Mucosa of gallbladder (tissue), 1 donor: ENCODE measurements at regions not wholly inside any gene's neighbourhood (a gene's known extent, or its start where the extent isn't known, plus 50 kb on each side); places are given as distances from the start of the nearest gene placed in this dataset.

ENCODE experiments used
- DNase-seq: peaks from one replicate; pipeline ENCODE4 v3.0.0-alpha.2; 2020; ENCODE audit warnings: low spot score
- donor health status: DM: no; HTN: no; CAD: no.

DNA sequence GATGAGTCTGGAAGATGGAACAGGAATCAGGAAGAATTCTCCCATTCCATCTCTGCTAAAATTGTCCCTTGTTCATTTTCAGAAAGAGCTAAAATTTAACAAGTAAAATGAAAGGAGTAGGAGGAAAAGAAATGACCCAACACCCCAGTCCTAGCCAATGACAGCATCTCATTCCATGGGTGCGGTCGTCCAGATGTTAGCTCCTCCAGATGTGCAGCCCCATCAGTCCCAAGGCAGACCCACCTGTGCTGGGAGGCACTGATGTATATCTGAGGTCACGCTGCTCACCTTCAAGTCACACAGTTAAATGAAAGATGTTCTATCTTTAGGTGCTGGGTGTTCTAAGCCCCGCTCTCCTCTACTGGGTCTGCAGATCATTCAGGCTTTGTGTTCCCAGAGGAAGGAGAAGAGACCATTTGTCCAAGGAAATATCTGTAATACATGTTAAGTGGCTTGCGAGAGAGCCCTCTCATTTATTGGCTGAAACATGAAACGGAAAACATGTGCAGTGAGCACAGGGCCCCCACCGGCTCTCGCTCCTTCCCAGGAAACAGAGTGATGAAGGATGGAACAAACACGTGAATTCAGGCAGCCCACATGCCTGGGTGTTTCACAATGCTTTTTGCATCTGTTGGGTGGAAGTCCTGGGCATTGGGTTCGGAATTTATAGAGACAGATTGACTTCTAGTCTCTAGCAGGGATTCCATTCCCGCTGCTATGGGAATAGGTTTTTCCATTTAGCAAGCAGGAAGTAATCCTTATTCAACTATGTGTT is 294.6 kb downstream of the NUAK1 start:
- DNase-seq, result no peak

DNA sequence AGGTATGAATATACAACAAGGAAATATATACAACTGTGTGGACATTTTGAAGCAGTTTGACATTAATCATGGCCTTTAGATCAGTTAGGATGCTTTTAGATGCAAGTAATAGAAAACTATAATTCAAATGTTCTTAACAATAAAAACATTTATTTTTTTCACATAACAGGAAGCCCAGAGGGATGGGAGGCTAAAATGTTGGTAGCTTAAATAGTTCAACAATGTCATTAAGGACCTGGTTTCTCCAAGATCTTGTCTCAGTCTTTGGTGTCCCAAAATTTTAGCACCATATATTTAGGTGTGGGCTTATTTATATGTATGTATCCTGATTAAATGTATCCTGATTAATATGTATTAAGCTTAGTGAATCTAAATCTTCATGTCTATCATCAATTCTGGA is 292.4 kb downstream of the NUAK1 start:
- no peak for DNase-seq

DNA sequence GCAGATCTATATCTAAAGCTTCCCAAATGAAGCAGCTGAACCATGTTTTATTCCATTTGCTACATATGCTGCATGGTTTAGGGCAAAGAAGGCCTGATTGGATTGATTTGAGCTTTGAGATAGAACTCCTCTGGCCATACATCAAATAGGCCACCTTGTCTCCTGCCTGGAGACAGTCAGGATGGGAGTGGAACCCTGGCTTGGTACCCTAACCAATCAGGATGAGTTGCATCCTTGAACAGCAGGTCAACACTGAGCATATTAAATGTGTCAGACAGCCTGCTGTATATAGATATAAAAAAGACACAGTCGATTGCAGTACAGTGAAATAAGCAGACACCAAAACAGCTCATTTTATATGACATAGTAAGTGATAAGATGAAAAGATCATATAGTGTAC is 291.7 kb downstream of the NUAK1 start:
- DNase-seq, result no peak

DNA sequence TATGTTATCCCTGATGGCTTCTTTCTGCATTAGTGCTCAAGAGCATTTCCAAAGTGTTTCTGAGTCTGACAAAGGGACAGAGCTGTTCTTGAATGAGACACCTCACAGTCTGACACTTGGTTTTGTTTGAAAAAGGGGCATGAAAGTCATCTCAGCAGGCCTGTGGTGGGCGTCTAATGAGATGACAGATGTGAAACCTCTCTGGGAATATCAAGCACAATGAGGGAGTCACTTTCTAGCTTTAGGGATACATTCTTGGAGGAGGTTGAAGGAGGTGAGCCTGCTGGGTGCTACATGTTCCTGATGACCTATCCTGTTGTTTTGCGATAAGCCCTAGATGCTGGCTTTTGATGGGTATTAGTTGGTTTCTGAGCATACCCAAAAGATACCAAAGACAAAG is 290.5 kb downstream of the NUAK1 start:
- no peak for DNase-seq

DNA sequence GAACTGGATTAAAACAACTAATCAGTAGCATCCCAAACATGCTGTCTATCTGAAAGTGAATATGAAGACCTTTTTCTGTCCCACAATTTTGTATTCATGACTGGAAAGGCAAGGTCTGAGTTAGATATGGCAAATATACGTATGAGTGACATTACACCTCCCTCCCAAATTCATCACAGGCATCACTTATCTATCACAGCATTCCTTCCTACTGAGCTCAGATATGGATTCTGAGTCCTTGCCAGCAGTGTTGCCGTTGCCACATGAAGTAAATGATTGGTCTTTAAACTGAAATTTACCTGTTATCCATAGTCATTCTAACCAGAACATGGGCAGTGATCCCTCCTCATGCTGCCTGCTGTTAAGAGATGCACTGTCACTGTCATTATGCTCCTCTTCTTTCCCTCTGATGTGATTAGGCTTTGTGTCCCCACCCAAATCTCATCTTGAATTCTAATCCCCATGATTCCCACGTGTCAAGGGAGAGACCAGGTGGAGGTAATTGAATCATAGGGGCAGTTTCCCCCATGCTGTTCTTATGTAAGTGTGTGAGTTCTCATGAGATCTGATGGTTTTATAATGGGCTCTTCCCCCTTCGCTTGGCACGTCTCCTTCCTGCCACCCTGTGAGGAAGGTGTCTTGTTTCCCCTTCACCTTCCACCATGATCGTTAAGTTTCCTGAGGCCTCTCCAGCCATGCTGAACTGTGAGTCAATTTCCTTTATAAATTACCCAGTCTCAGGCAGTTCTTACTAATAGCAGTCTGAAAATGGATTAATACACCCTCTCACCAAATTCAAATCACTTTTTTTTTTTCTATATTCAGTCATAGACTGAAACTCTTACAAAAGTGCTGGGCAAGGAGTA is 288.4 kb downstream of the NUAK1 start:
- no peak for DNase-seq

DNA sequence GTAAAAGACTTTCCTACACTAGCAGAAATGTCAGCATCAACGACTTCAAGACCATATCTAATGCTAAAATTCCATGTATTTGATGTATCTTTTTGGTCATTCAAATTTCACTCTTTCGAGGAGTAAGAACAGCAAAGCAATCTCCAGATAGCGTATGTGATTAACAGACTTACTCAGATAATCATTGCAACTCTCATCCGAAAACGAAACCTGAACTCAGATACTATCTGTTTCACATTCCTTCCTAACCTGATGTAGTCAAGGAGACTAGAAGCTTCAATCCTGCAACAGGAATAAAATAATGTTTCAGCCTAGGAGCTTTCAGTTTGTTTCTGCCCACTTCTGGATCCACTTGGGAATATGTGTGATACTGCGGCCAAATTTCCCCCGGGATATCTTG is 286.3 kb downstream of the NUAK1 start:
- no peak for DNase-seq

DNA sequence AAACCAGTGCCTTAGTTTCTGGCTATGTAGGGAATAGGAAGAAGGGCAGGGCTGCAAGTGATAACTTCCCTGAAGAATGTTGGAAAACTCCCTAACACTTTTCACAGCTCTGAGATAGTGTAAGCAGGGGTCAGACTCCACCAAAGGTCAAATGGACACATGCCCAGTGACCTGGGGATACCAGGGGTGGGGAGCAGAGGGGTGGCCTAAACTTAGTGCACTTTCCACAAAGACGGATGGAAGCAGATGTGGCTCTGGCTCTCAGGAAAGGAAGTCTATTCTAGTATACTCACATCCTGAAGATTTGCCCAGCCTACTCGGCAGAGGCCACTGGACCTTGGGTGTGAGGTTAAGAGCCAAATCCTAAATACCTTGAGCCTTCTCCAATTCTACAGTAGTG is 285.8 kb downstream of the NUAK1 start:
- no peak for DNase-seq

DNA sequence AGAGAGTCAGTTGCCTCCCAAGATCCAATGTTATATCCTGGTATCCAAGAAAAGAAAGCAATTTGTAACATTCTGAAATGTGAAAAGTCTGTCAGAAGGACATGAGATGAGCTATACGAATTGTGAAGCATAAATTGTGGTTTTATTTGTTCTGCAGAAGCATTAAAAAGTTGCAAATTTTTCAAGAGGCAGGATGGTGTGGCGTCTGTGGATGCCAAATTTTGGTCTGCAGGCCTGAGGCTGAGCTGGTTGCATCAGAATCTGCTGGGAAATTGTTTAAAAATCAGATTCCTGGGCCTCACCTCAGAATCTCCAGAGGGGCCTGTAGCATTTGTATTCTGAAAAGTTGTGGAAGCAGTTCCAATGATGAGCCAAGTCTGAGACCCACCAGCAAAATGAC is 284.7 kb downstream of the NUAK1 start:
- DNase-seq, result no peak

DNA sequence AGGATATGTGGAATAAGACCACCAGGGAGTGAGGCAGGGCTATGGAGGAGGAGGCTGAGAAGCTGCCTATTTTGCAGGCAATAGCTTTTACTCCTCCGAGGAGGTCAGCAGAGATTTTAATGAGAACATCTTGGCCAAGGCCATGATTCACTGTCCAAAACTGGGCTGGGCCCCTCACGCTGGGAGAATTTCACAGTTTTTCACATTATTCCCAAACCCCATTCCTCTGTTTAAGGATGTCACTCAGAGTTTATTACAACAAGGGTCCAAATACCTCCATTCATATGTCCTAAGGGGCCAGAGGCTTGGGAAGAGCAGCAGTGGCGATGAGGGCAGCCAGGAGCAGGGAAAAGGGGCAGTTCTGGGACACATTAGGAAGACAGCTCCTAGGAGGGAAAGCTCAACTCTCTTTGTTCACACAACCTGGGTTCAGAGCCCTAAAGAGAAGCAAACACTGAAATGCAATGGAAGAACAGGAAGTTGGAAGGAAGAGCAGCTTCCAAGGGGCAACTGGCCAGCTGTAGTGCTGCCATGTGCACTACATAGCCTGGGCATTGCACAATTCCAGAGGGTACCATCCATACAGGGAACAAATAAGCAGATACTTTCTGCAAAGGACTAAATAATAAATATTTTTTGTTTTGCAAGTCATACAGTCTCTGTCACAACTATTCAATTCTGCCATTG is 283.2 kb downstream of the NUAK1 start:
- no peak for DNase-seq

DNA sequence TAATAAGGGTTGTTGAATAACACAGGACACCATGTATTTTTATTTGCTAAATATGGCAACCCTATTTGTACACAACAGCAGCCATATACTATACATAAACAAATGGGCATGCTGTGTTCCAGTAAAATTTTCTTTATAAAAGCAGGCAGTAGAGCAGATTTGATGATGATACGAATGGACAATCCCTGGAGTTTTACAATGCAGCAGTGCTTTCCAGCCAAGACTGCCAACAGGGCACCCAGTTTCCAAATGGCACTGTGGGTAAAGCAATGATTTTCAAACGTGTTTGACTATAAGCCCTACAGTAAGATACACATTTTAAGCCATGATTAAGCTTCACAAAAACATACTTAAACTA is 282.7 kb downstream of the NUAK1 start:
- no peak for DNase-seq

DNA sequence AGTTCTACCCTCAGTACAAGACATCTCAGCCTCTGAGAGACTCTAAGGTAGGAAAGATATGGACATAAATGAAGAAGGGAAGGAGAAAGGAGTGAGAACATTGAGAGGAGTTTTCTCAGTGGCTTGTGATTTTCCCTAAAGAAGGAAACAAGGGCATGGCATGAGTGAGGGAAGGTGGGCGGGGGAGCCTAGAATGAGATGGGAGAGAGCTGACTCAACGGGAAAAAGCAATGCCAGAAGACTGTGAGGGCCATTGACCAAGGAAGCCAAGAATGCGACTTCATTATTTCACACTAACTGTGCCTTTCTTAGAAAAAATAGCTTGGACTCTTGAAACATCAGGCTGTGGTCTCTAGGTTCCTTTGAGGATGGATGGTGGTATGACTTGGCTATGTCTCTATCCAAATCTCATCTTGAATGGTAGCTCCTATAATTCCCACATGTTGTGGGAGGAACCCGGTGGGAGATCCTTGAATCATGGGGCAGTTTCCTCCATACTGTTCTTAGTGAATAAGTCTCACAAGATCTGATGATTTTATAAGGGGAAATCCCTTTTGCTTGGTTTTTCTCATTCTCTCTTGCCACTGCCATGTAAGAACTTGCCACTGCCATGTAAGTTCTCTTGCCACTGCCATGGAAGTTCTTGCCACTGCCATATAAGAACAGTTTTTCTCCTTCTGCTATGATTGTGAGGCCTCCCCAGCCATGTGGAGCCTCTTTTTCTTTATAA is 279.6 kb downstream of the NUAK1 start:
- no peak for DNase-seq

DNA sequence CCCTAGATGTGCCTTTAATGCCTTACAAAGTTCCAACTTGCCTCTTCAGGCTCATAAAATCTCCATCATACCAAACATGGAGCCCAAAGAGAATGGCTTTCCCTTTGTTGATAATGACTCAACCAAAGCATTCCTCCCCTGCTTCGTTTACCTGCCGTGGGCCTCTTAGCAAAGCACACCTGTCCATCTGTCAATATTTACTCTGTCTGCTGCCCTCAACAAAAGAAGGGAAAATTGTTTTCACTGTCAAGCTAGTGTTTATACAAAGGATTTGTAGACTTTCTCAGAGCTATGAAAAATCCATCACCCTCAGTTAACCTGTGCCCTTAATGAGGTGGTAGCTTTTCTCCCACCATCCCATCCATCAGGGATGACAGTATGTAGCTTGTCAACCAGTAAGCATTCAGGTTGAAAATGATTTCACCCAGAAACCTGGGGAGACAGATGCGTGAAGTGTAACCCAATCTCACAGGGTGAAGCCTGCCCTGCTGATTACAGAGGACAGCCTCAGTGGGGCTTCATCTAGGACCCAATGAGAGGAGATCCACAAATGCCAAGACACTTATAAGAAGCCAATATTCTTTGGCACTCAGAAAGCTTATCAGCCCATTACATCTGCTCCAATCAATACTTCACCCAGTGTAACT is 278.1 kb downstream of the NUAK1 start:
- DNase-seq, result no peak

DNA sequence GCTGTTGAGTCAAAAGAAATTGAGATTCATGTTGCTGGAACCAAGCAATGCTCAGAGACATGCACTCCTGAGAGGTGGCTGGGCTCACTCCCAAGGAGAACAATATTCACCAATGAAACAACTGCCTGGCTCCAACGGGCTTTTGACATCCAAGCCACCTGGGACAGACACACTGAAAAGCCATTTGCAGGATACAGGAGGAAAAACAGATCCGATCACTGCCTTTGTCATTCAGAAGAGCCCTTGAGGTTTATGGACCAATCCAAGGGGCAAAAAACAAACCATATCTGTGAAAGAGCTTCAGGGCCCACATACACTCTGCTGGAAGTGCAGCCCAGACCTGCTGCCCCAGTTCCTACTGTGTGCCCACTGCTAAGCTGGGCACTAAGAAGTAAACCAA is 277.5 kb downstream of the NUAK1 start:
- DNase-seq, result no peak

DNA sequence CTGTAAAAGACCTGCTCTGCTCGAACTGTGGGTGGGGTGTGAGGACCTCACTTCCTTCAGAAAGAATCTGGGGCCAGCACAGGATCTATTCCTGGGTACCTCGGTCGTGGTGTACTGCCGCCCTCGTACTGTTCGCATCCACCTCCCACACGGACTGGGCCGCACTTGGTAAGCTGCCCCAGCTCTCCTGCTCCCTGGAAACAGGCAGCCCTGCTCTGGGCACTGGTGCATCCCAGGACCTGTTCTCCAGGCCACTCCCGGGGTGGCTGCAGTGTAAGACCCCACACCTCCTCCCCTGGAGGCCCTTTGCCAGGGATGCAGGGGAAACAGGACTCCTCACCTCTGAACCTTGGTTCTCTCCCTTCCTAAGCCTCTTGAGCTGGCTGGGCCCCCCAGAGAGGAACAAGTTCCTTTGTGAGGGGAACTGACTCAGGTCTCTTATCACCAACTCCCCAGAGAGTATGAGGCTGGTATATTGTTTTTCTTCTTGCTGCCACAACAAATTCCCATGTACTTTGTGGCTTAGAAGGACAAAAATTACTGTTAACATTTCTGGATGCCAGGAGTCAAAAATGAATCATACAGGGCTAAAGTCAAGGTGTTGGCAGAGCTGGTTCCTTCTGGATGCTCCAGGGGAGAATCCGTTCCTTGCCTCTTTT is 276.5 kb downstream of the NUAK1 start:
- no peak for DNase-seq

DNA sequence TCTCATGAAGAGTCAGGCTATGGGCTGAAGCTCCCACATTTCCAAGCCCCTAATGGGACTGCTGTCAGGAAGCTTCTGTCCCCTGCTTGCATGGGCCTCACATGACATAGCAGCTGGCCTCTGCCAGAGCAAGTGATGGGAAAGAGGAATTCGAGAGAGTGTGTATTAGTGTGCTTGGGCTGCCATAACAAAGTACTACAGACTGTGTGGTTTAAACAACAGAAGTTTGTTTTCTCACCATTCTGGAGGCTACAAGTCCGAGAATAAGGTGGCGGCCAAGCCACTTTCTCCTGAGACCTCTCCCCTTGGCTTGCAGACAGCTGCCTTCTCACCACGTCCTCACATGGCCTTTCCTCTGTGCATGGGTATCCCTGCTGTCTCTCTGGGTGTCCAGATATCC is 274.4 kb downstream of the NUAK1 start:
- DNase-seq, result no peak

DNA sequence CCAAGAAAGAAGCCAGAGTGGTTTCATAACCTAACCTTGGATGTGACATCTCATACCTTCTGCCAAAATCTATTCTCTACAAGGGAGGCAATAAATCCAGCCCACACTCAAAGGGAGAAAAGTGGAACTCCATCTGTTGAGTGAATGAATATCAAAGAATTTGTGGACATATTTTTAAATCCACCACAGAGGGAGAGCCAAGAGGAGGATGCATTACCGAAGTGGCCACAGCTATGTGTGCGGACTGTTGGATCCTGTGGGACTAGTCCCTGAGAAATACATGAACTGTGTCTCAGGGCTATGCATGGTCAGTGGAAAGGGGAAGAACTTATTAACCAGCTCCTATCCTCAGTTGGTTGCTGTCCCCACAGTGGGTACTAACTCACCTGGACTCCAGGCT is 273.9 kb downstream of the NUAK1 start:
- no peak for DNase-seq

DNA sequence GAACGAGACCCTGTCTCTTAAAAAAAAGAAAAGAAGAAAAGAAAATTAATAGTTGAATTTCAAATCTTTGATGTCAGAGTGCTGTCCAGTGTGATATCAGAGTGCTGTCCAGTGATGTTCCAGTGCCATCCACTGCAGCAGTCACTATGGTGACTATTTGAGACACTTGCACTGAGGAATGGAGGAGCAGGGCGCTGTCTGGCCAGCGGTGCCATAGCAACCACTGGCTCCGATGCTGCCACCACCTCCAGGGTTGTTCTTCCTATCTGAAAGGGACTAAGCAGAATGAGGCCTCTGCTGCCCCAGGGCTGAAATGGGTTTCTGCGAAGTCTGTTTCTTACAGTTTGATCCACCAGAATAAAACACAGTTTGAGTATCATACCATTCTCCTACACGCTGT is 272.9 kb downstream of the NUAK1 start:
- DNase-seq, result no peak

DNA sequence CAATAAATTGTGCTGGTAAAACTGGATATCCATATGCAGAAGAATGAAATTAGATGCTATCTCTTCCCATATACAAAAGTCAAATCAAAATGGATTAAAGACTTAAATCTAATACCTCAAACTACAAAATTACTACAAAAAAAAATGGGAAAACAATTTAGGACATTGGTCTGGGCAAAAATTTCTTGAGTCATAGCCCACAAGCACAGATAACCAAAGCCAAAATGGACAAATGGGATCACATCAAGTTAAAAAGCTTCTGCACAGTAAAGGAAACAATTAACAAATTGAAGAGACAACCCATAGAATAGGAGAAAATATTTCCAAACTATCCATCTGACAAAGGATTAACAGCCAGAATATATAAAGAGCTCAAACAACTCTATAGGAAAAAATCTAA is 264.6 kb downstream of the NUAK1 start:
- no peak for DNase-seq

DNA sequence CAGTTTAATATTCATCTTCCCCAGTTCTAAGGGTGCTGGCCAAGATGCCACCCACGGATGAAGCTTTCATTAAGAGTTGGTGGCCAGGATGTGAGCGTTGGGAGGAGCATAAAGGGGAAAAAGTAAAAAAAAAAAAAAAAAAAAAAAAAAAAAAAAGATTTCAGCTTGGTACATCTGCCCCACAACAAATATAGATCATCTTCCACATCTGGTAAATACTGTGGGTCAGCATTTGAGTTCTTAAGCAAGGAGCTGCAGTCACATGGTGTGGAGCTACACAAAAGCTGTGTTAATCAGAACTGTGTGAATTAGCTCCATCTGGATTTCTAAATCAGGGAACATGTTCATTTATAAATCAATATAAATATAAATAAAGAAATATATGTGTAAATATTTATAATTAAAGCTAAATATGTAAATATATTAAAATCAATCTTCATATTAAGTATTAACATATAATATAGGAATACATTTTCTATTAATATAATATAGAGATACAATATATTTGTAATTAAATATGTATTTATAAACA is 262.3 kb downstream of the NUAK1 start:
- no peak for DNase-seq

DNA sequence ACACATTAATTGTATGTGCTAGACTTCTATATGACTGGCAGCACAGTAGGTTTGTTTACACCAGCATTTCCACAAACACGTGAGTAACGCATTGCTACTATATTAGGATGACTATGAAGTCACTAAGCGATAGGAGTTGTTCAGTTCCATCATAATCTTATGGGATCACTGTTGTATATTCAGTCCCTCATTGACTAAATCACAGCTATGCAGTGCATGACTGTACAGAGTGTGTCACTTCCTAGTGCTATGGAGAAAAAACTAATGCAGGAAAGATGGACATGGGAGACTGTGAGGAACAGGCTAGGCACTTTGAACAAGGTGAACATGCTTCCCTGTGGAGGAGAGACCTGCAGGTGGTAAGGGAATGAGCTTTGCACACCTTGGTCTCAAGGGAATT is 259.8 kb downstream of the NUAK1 start:
- no peak for DNase-seq
